HG03103 (cell line): ENCODE measurements at regions not wholly inside any gene's neighbourhood (a gene's known extent, or its start where the extent isn't known, plus 50 kb on each side); places are given as distances from the start of the nearest gene placed in this dataset.
"Not testable (repeated sequence)": the region's sequence is repeated elsewhere in the genome, so short reads cannot be mapped to it uniquely, and the experiment has no call there.

Experiments
- ATAC-seq: cut with Tn5 transposase; IDR thresholded peaks from one replicate; pipeline ENCODE4 v1.9.1; 2021; ENCODE audit warnings: low read depth; ENCODE audit not compliant: unreplicated experiment

GRCh38 chr12:70069221-70070105, 173.8 kb upstream of the CNOT2 start:
- no peak for ATAC-seq

GRCh38 chr12:70070494-70071007, 172.7 kb upstream of the CNOT2 start:
- no peak for ATAC-seq

GRCh38 chr12:70074510-70074909, 168.7 kb upstream of the CNOT2 start:
- no peak for ATAC-seq

GRCh38 chr12:70077441-70077840, 165.8 kb upstream of the CNOT2 start:
- ATAC-seq, result no peak

GRCh38 chr12:70078161-70078560, 165.1 kb upstream of the CNOT2 start:
- no peak for ATAC-seq

- no peak for ATAC-seq
Measured at GRCh38 chr12:70080566-70080965, 162.7 kb upstream of the CNOT2 start.

- ATAC-seq, result no peak
Measured at GRCh38 chr12:70082997-70083676, 160.1 kb upstream of the CNOT2 start.

GRCh38 chr12:70083677-70084020, 159.6 kb upstream of the CNOT2 start:
- no peak for ATAC-seq

GRCh38 chr12:70086372-70086771, 156.9 kb upstream of the CNOT2 start:
- ATAC-seq, result not testable (repeated sequence)

GRCh38 chr12:70091021-70091521, 152.2 kb upstream of the CNOT2 start:
- ATAC-seq, result no peak

- no peak for ATAC-seq
Measured at GRCh38 chr12:70094467-70094866, 148.8 kb upstream of the CNOT2 start.

- no peak for ATAC-seq
Measured at GRCh38 chr12:70096759-70097410, 146.3 kb upstream of the CNOT2 start.

GRCh38 chr12:70101064-70101463, 142.2 kb upstream of the CNOT2 start:
- no peak for ATAC-seq

- no peak for ATAC-seq
Measured at GRCh38 chr12:70106347-70106746, 136.9 kb upstream of the CNOT2 start.

- no peak for ATAC-seq
Measured at GRCh38 chr12:70110085-70110484, 133.1 kb upstream of the CNOT2 start.

- no peak for ATAC-seq
Measured at GRCh38 chr12:70117670-70118069, 125.6 kb upstream of the CNOT2 start.

- no peak for ATAC-seq
Measured at GRCh38 chr12:70120970-70121369, 122.3 kb upstream of the CNOT2 start.

- no peak for ATAC-seq
Measured at GRCh38 chr12:70121562-70121961, 121.7 kb upstream of the CNOT2 start.

GRCh38 chr12:70122804-70123203, 120.4 kb upstream of the CNOT2 start:
- ATAC-seq, result no peak

GRCh38 chr12:70149013-70149412, 94.2 kb upstream of the CNOT2 start:
- no peak for ATAC-seq

GRCh38 chr12:70149665-70150064, 93.6 kb upstream of the CNOT2 start:
- ATAC-seq, result no peak
